ENCODE measurements at regions not wholly inside any gene's neighbourhood (a gene's known extent, or its start where the extent isn't known, plus 50 kb on each side); places are given as distances from the start of the nearest gene placed in this dataset.

DNA sequence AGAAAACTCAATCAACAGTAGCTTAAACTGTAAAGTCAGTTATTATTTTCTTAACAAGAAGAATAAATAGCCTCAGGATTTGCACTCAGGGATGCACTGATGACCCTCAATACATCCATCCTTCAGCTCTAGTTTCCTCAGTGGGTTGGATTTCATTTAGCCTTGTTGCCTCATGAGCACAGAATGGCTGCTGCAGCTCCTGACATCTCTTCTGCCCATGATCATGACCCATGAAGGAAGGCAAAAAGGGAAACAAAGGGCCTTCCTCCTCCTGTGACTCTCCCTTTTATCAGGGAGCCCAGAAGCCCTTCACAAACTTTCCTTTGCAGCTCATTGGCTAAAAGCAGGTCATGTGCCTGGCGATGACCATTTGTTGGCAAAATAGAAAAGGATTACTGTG lies 51.2 kb upstream of the KCNG1 start:
- 86 to 100% methylated on average over 1 of the region's 1 CpG for WGBS, 2 donors
- intact Hi-C loops (cut with DNase I; ENCODE audit: low total_unique reads): no loop called here
- Histone ChIP-seq H3K4me1 (no peaks in the 10 kb centered on the region), H3K4me3 (no peak overlapping the region), H3K9me3 (no peaks in the 10 kb centered on the region), H3K27ac (no peak overlapping the region), H3K27me3 (no peaks in the 10 kb centered on the region), H3K36me3 (ENCODE audit: low read depth, missing control alignments) (no peaks in the 10 kb centered on the region)
- TF ChIP-seq, protein P1, sequence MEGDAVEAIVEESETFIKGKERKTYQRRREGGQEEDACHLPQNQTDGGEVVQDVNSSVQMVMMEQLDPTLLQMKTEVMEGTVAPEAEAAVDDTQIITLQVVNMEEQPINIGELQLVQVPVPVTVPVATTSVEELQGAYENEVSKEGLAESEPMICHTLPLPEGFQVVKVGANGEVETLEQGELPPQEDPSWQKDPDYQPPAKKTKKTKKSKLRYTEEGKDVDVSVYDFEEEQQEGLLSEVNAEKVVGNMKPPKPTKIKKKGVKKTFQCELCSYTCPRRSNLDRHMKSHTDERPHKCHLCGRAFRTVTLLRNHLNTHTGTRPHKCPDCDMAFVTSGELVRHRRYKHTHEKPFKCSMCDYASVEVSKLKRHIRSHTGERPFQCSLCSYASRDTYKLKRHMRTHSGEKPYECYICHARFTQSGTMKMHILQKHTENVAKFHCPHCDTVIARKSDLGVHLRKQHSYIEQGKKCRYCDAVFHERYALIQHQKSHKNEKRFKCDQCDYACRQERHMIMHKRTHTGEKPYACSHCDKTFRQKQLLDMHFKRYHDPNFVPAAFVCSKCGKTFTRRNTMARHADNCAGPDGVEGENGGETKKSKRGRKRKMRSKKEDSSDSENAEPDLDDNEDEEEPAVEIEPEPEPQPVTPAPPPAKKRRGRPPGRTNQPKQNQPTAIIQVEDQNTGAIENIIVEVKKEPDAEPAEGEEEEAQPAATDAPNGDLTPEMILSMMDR (IDR thresholded peaks at IDR 0.05): no peak
- no peak for TF ChIP-seq POLR2A (IDR thresholded peaks at IDR 0.05)
- DNase-seq: no peak
